ENCODE measurements at regions not wholly inside any gene's neighbourhood (a gene's known extent, or its start where the extent isn't known, plus 50 kb on each side); places are given as distances from the start of the nearest gene placed in this dataset.
"Not testable (repeated sequence)": the region's sequence is repeated elsewhere in the genome, so short reads cannot be mapped to it uniquely, and the experiment has no call there.

- TF ChIP-seq POLR2AphosphoS5 (IDR thresholded peaks at IDR 0.05; ENCODE audit: low read depth): no peak
- H3K27ac ChIP-seq (replicated peaks): no peak overlapping the region
Observed at GRCh38 chr11:19614370-19614940, 98.2 kb upstream of the NAV2 start.

GRCh38 chr11:19612025-19612424 lies 100.6 kb upstream of the NAV2 start:
- DNase-seq (ENCODE audit: low read depth in 1 of 2, low spot score in 1 of 2); H3K27ac ChIP-seq (replicated peaks); H3K4me3 ChIP-seq (replicated peaks; ENCODE audit: insufficient read depth, low read length); H3K27me3 ChIP-seq (ENCODE audit: insufficient read depth, poor library complexity, severe bottlenecking): not testable (repeated sequence)

More at GRCh38 chr11:19614370-19614940, 98.2 kb upstream of the NAV2 start:
- Histone ChIP-seq H3K27me3 (ENCODE audit: insufficient read depth, poor library complexity, severe bottlenecking) (no peaks in the 10 kb centered on the region), H3K4me3 (replicated peaks; ENCODE audit: insufficient read depth, low read length) (no peak overlapping the region)
- no peak for DNase-seq (ENCODE audit: low read depth in 1 of 2, low spot score in 1 of 2)

- TF ChIP-seq GABPA (IDR thresholded peaks at IDR 0.05; ENCODE audit: low read depth) (no peak), REST (IDR thresholded peaks at IDR 0.05; ENCODE audit: insufficient replicate concordance, low read depth) (no peak), SPI1 (IDR thresholded peaks at IDR 0.05; ENCODE audit: borderline replicate concordance, low read depth) (no peak), POLR2AphosphoS5 (IDR thresholded peaks at IDR 0.05; ENCODE audit: low read depth) (no peak), CTCF (IDR thresholded peaks at IDR 0.05; ENCODE audit: insufficient read depth, low read length) (no peak)
- no peaks in the 10 kb centered on the region for H3K27me3 ChIP-seq (ENCODE audit: insufficient read depth, poor library complexity, severe bottlenecking)
- no peak overlapping the region for H3K27ac ChIP-seq (replicated peaks)
- DNase-seq (ENCODE audit: low read depth in 1 of 2, low spot score in 1 of 2): no peak
- no peak overlapping the region for H3K4me3 ChIP-seq (replicated peaks; ENCODE audit: insufficient read depth, low read length)
Observed at GRCh38 chr11:19607656-19608360, 104.8 kb upstream of the NAV2 start.

- no peak for TF ChIP-seq CTCF (IDR thresholded peaks at IDR 0.05; ENCODE audit: insufficient read depth, low read length)
- TF ChIP-seq REST (IDR thresholded peaks at IDR 0.05; ENCODE audit: insufficient replicate concordance, low read depth): no peak
- TF ChIP-seq GABPA (IDR thresholded peaks at IDR 0.05; ENCODE audit: low read depth): no peak
- TF ChIP-seq SPI1 (IDR thresholded peaks at IDR 0.05; ENCODE audit: borderline replicate concordance, low read depth): no peak
- no peak for TF ChIP-seq POLR2AphosphoS5 (IDR thresholded peaks at IDR 0.05; ENCODE audit: low read depth)
- no peak overlapping the region for H3K27ac ChIP-seq (replicated peaks)
- DNase-seq (ENCODE audit: low read depth in 1 of 2, low spot score in 1 of 2): no peak
- no peaks in the 10 kb centered on the region for H3K27me3 ChIP-seq (ENCODE audit: insufficient read depth, poor library complexity, severe bottlenecking)
- no peak overlapping the region for H3K4me3 ChIP-seq (replicated peaks; ENCODE audit: insufficient read depth, low read length)
Observed at GRCh38 chr11:19606856-19607655, 105.6 kb upstream of the NAV2 start.

Measured in HL-60 (cell line).